Forelimb muscle (tissue), 1 donor: ENCODE measurements at regions not wholly inside any gene's neighbourhood (a gene's known extent, or its start where the extent isn't known, plus 50 kb on each side); places are given as distances from the start of the nearest gene placed in this dataset.

Source experiments
- DNase-seq: peaks from one replicate; pipeline ENCODE4 v3.0.0-alpha.2; 2013; ENCODE audit warnings: low read depth

- no peak for DNase-seq
These were observed 198.4 kb upstream of the NT5C1B start for GRCh38 chr2:18787726-18788125.

GRCh38 chr2:18784245-18784644 is 194.9 kb upstream of the NT5C1B start:
- DNase-seq, result no peak

GRCh38 chr2:18781541-18782280 is 192.3 kb upstream of the NT5C1B start:
- no peak for DNase-seq

GRCh38 chr2:18777250-18777812 is 188.0 kb upstream of the NT5C1B start:
- DNase-seq, result no peak

- DNase-seq, result no peak
These were observed 181.8 kb upstream of the NT5C1B start for GRCh38 chr2:18771212-18771611.

DNA sequence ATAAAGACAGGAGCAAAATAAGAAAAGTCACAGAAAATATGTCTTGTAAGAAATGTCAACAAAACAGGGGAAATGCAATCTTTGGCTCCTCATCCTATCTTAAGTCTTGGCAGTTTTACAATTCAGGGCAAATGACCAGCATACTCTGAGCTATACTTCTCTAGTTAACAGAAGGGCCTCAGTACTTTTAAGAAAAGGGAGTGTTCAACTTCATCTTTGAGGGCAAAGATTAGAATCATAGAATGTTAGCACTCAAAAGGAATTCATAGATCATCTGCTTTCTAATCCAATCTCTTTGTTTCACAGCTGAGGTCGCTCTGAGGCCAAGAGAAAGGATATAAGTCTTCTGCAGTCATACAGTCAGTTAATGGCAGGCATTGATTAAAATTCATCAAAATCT is 174.0 kb upstream of the NT5C1B start:
- DNase-seq, result no peak

GRCh38 chr2:18762667-18763066 is 173.3 kb upstream of the NT5C1B start:
- DNase-seq, result no peak

GRCh38 chr2:18754286-18754685 is 164.9 kb upstream of the NT5C1B start:
- DNase-seq, result no peak

DNA sequence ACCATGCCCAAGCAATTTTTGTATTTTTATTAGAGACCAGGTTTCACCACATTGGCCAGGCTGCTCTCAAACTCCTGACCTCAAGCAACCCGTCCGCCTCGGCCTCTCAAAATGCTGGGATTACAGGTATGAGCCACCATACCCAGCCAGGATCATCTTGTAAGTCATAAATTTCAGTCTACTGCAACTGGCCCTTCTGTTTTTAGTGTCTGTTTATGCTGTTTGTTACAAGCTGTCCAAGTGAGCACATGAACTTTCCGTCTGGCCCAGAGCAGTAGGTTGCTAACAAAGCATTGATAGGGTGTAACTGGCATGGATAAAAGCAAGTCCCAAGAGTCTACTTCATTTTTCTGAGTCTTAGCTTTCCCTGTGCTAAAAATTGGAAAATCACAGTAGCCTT is 164.4 kb upstream of the NT5C1B start:
- no peak for DNase-seq

DNA sequence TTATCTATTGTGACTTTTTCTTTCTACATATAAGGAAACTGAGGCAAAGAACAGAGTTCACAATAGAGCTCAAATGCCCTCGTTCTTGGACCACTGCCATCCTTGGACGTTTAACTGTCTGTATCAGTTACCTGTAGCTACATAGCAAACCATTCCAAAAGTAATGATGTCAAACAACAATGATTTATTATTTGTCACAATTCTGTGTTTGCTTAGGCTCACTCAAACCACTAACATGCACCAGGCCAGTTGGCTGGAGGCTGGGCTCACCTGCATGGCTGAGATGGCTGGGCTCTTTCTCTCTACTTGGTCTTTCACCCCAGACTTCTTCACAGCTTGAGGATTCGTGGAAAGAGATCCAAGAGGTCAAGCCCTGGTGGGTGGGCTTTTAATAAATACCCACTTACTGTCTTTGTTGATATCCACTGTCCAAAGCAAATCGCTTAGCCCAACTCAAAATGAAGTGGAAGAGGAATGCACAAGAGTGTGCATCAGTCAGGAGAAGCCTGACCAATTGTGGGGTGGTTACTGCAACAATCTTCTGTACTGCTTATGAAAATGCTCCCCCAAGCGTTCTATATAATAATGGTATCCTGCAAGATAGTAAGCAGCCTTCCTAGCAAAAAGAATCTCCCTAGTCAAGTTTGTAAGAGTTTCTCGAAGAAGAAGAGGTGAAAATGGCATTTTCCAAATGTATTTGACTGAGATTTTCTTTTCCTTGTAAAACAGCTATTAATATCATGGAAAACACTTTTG is 163.5 kb upstream of the NT5C1B start:
- no peak for DNase-seq

GRCh38 chr2:18752022-18752493 is 162.7 kb upstream of the NT5C1B start:
- DNase-seq, result no peak

DNA sequence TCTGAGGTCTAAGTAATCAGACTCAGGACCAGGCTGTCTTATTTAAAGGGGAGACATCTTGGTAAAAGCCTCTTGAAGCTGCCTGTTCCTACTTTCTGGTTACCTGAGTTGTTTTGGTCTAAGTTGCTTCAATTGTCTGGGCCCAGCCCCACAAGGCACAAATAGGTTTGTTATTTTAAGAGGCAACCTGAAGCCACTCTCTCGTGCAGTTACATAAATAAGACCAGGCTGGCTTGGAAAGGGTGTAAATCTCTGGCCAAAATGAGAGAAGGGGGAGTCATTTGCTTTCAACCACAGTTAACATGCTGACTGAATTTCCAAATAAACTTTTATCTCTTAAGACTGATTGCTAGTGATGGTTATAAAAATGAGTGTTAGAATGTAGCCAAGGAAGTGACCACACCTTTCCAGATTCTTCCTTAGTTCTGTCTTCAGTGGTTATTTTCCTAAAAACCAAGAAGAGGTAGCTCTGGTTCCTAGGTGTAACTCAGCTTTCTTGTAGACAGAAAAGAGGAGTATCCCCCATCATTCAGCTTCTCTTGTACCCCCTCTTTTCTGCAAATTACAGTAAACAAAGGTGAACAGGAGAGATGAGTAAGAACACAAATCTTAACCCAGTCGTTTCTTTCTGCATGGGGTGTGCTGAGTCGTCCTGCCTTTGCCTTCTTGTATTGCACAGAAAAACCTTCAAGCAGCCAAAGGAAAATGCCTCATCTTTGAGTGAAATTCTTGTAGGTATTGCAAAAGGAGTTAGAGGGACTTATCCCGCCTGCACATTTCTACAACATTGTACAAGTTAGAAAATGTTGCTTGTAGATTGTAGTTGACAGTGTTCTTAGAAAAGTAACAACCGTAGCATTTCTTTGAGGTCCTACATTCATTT is 161.5 kb upstream of the NT5C1B start:
- no peak for DNase-seq

GRCh38 chr2:18749912-18750526 is 160.7 kb upstream of the NT5C1B start:
- DNase-seq, result no peak

GRCh38 chr2:18745431-18746272 is 156.3 kb upstream of the NT5C1B start:
- no peak for DNase-seq

DNA sequence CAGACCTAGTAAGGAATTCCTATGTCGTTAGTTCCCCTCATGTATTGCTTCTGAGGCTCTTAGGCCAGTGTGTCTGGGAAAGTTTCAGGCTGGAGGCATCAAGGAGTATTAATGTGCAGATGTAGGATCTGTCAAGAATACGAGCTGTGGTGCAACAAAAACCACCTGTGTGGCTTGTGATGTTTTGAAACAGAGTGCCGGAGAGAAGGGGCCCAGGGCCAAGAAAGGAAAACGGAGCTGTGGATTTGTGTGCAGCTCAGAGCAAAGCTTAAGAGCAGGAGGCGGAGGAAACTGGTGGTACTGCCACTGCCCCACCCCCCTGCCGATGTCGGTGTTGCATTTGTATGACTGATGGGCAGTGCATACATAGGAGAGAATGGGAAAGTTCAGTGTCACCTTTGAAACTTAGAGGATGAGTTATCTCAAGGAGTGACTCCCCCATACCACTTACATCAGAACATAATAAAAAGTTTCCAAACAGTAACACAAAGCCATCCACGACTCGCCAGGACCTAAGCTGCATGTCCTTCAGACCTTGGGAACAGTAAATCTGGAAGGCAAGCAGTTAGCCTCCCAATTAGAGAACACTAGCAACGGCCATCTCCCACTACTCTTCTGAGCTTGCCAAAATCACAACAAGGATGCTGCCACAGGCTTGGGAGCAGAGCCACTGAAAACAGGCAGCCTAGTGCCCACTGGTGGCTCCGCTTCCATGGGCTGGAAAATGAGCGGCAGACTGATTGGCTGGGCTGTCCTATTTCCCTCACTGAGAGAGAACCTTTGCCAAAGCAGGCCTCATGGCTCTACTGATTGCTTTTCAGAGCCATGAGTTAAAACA is 152.7 kb upstream of the NT5C1B start:
- no peak for DNase-seq

- DNase-seq, result no peak
These were observed 151.8 kb upstream of the NT5C1B start for GRCh38 chr2:18741191-18741590.

DNA sequence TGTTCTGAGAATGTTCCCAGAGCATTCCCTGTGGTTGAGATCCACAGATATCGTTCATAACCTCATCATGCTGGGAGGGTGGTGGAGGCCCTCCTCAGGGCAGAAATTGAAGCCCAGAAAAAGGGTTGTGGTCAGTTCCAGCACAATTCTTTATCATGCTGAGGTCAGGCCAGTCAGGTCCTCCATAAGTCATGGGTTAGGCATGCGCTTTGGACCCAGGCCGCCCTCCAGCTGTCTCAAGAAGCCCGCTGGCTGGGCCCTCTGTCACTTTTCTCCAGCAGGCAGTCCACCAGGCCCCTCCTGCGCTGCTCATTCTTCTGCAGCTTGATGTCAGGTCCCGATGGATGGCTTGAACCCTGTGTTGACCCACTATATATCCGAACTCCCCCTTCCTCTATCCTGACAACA is 151.1 kb upstream of the NT5C1B start:
- peak; percentile 63 for DNase-seq

GRCh38 chr2:18731666-18732065 is 142.3 kb upstream of the NT5C1B start:
- no peak for DNase-seq

DNA sequence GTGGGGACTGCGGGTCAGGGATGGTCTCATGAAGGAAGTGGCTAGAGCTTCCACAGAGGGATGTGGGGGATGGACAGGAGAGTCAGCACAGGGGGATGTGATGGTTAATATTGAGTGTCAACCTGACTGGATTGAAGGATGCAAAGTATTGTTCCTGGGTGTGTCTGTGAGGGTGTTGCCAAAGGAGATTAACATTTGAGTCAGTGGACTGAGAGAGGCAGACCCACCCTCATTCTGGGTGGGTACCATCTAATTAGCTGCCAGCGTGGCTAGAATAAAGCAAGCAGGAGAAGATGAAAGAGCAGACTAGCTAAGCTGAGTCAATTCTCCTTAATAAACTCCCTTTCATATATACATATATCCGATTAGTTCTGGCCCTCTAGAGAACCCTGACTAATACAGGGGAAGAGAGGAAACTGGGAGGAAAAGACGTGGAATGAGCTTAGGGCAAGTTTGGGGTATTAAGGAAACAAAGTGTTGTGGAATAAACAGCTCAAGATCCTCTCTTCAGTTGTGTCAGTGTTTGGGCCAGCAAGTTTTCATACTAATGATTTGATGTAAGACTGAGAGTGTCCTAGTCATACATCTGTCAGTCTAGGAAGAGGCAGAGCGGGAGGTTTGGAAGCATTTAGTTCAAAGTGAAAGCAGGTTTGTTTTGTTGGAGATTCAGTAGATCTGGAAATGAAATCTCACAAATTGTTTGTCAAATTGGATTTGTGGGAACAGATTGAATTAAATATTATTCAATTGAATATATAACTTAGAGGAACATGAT is 135.2 kb upstream of the NT5C1B start:
- DNase-seq, result no peak
